CD14-positive monocyte (primary cell): ENCODE measurements at regions not wholly inside any gene's neighbourhood (a gene's known extent, or its start where the extent isn't known, plus 50 kb on each side); places are given as distances from the start of the nearest gene placed in this dataset.

Experiments used
- DNase-seq, 3 donors: peaks; one replicate each; pipeline ENCODE4 v3.0.0-alpha.2; 2011 to 2022
- H2AFZ ChIP-seq: 2 replicates; pipeline ENCODE4 v1.6.0; 2012; ENCODE audit warnings: mild to moderate bottlenecking, low read depth, low read length, inconsistent platforms; ENCODE audit not compliant: insufficient read depth, poor library complexity, severe bottlenecking
- H3K27ac ChIP-seq, 2 donors: 1 replicate in 1 of 2; 2 replicates in 1 of 2; pipeline ENCODE4 v1.5.1; 2012 to 2013; ENCODE audit warnings: low read length in 2 of 2, control low read depth in 1 of 2, inconsistent platforms in 1 of 2, low read depth in 1 of 2, mild to moderate bottlenecking in 1 of 2
- H3K27me3 ChIP-seq, 2 donors: one replicate each; pipeline versions ENCODE4 v1.6.0 to v1.6.1; 2011 to 2013; ENCODE audit warnings: low read length in 2 of 2; ENCODE audit not compliant: control insufficient read depth in 2 of 2, insufficient read depth in 2 of 2
- H3K36me3 ChIP-seq, 2 donors: replicated peaks in 1 of 2; 1 replicate in 1 of 2; 2 replicates in 1 of 2; pipeline versions ENCODE4 v1.5.1 to v1.6.1; 2012 to 2013; ENCODE audit warnings: low read length in 2 of 2, control low read depth in 1 of 2, inconsistent platforms in 1 of 2, mild to moderate bottlenecking in 1 of 2; ENCODE audit not compliant: insufficient read depth in 2 of 2, control insufficient read depth in 1 of 2
- H3K4me1 ChIP-seq, 2 donors: 1 replicate in 1 of 2; 2 replicates in 1 of 2; pipeline versions ENCODE4 v1.5.1 to v1.6.1; 2012 to 2013; ENCODE audit warnings: low read length in 2 of 2, control low read depth in 1 of 2, inconsistent platforms in 1 of 2, mild to moderate bottlenecking in 1 of 2, moderate library complexity in 1 of 2; ENCODE audit not compliant: insufficient read depth in 2 of 2, control insufficient read depth in 1 of 2
- H3K4me2 ChIP-seq: replicated peaks from 2 replicates; pipeline ENCODE3; 2012; ENCODE audit warnings: low read length, moderate library complexity, mild to moderate bottlenecking; ENCODE audit not compliant: poor library complexity, severe bottlenecking; ENCODE audit errors: extremely low read depth
- H3K4me3 ChIP-seq, 3 experiments: fragments of 200-600 bp in 1 of 3; sonication (generic) in 1 of 3; replicated peaks in 1 of 3; 1 replicate in 2 of 3; 2 replicates in 1 of 3; pipeline ENCODE4 v1.5.1; 2011 to 2013; ENCODE audit warnings: low read length in 3 of 3, mild to moderate bottlenecking in 3 of 3, control low read depth in 2 of 3, low read depth in 2 of 3, inconsistent platforms in 1 of 3, moderate library complexity in 1 of 3
- H3K79me2 ChIP-seq: 2 replicates; pipeline ENCODE4 v1.6.0; 2012; ENCODE audit warnings: mild to moderate bottlenecking, control low read depth, inconsistent platforms, low read length, moderate library complexity; ENCODE audit not compliant: insufficient read depth
- H3K9ac ChIP-seq: 2 replicates; pipeline ENCODE4 v1.6.0; 2017; ENCODE audit warnings: low read length, mild to moderate bottlenecking; ENCODE audit not compliant: insufficient read depth, poor library complexity, severe bottlenecking
- H3K9me3 ChIP-seq, 2 donors: replicated peaks in 1 of 2; 1 replicate in 1 of 2; 2 replicates in 1 of 2; pipeline versions ENCODE4 v1.5.1 to v1.6.1; 2012 to 2013; ENCODE audit warnings: low read length in 2 of 2, control low read depth in 1 of 2; ENCODE audit not compliant: control insufficient read depth in 1 of 2, insufficient read depth in 1 of 2
- H4K20me1 ChIP-seq: 2 replicates; pipeline ENCODE4 v1.6.0; 2012; ENCODE audit warnings: mild to moderate bottlenecking, low read length, control low read depth, moderate library complexity; ENCODE audit not compliant: insufficient read depth
- H3K27ac Mint-ChIP-seq, 7 donors: one replicate each; pipeline ENCODE4 v1.8.0; 2020; ENCODE audit warnings: mild to moderate bottlenecking in 7 of 7, mixed read lengths in 7 of 7, moderate library complexity in 6 of 7, inconsistent platforms in 2 of 7
- H3K27me3 Mint-ChIP-seq, 3 donors: one replicate each; pipeline ENCODE4 v1.8.0; 2021 to 2022; ENCODE audit warnings: low read depth in 3 of 3, mild to moderate bottlenecking in 3 of 3, mixed read lengths in 3 of 3, moderate library complexity in 3 of 3, inconsistent platforms in 1 of 3
- H3K36me3 Mint-ChIP-seq, 2 donors: one replicate each; pipeline ENCODE4 v1.8.0; 2020; ENCODE audit warnings: mixed read lengths in 2 of 2, inconsistent platforms in 1 of 2, mild to moderate bottlenecking in 1 of 2
- H3K4me1 Mint-ChIP-seq: one replicate; pipeline ENCODE4 v1.8.0; 2020; ENCODE audit warnings: mild to moderate bottlenecking, mixed read lengths
- H3K4me3 Mint-ChIP-seq, 2 donors: one replicate each; pipeline ENCODE4 v1.8.0; 2020; ENCODE audit warnings: mild to moderate bottlenecking in 2 of 2, mixed read lengths in 2 of 2, moderate library complexity in 1 of 2
- H3K9me3 Mint-ChIP-seq, 7 donors: one replicate each; pipeline ENCODE4 v1.8.0; 2020 to 2022; ENCODE audit warnings: mixed read lengths in 7 of 7, mild to moderate bottlenecking in 6 of 7, moderate library complexity in 6 of 7, inconsistent platforms in 2 of 7
- CTCF ChIP-seq: fragments of 200-600 bp; IDR thresholded peaks from one replicate; pipeline ENCODE4 v1.8.0; 2022; ENCODE audit warnings: antibody characterized with exemption, mild to moderate bottlenecking
- WGBS: methylation state at CpG from one replicate; pipeline ENCODE4 v1.1.5; 2013; ENCODE audit warnings: missing lambda C conversion rate; ENCODE audit not compliant: insufficient coverage; 5-methylcytosine and 5-hydroxymethylcytosine counted together
- intact Hi-C, 2 donors: fragments of 100-400 bp; cut with micrococcal nuclease; formaldehyde crosslinking; loops; one replicate each; pipeline versions ENCODE4 v1.15.0 to v1.15.1; 2023

GRCh38 chr13:54091884-54092283, 1063.3 kb downstream of the OLFM4 start:
- no peak overlapping the region for H3K9ac ChIP-seq
- Mint-ChIP-seq H3K4me1 (no peaks in the 10 kb centered on the region), H3K9me3 (peaks cover 2 to 8% (median 6%) of the 10 kb centered on the region in 7 donors), H3K27ac (peak overlapping the region in 1 of 7 donors; percentile 17), H3K4me3 (no peak overlapping the region), H3K36me3 (no peaks in the 10 kb centered on the region), H3K27me3 (peaks cover 0 to 4% (median 0%) of the 10 kb centered on the region in 3 donors)
- no peaks in the 10 kb centered on the region for H3K27me3 ChIP-seq
- H3K4me3 ChIP-seq, result no peak overlapping the region
- no peaks in the 10 kb centered on the region for H3K36me3 ChIP-seq
- H3K79me2 ChIP-seq, result no peaks in the 10 kb centered on the region
- H4K20me1 ChIP-seq, result no peaks in the 10 kb centered on the region
- intact Hi-C loops, result no loop called here
- peaks cover 0 to 16% of the 10 kb centered on the region in 2 donors for H3K9me3 ChIP-seq
- no peak overlapping the region for H3K27ac ChIP-seq
- 60% methylated on average over 1 of the region's 1 CpG for WGBS
- DNase-seq, result no peak
- no peak overlapping the region for H2AFZ ChIP-seq
- no peak overlapping the region for H3K4me2 ChIP-seq
- H3K4me1 ChIP-seq, result no peaks in the 10 kb centered on the region
- TF ChIP-seq CTCF, result no peak

- no peaks in the 10 kb centered on the region for H3K36me3 Mint-ChIP-seq
- Histone ChIP-seq H3K27ac (no peak overlapping the region), H3K36me3 (no peaks in the 10 kb centered on the region), H3K4me2 (no peak overlapping the region), H3K79me2 (no peaks in the 10 kb centered on the region), H3K9me3 (peaks cover 0 to 16% of the 10 kb centered on the region in 2 donors), H3K9ac (no peak overlapping the region), H3K4me1 (no peaks in the 10 kb centered on the region), H2AFZ (no peak overlapping the region), H4K20me1 (no peaks in the 10 kb centered on the region), H3K27me3 (no peaks in the 10 kb centered on the region), H3K4me3 (no peak overlapping the region)
- 85% methylated on average over 6 of the region's 8 CpGs for WGBS
- intact Hi-C loops, result no loop called here
- H3K27ac Mint-ChIP-seq, result no peak overlapping the region
- peaks cover 0 to 4% (median 0%) of the 10 kb centered on the region in 3 donors for H3K27me3 Mint-ChIP-seq
- DNase-seq, result no peak
- peaks cover 2 to 8% (median 6%) of the 10 kb centered on the region in 7 donors for H3K9me3 Mint-ChIP-seq
- no peaks in the 10 kb centered on the region for H3K4me1 Mint-ChIP-seq
- TF ChIP-seq CTCF, result no peak
- H3K4me3 Mint-ChIP-seq, result no peak overlapping the region
Measured at GRCh38 chr13:54092686-54093085, 1064.1 kb downstream of the OLFM4 start.
